ENCODE measurements at regions not wholly inside any gene's neighbourhood (a gene's known extent, or its start where the extent isn't known, plus 50 kb on each side); places are given as distances from the start of the nearest gene placed in this dataset.

GRCh38 chr4:178056996-178057395 lies 614.8 kb upstream of the AGA start:
- intact Hi-C loops (cut with micrococcal nuclease), result no loop called here
- no peak overlapping the region for H3K4me3 Mint-ChIP-seq
- DNase-seq, result no peak
- no peak overlapping the region for H3K4me3 ChIP-seq (replicated peaks in 1 of 3; ENCODE audit: low read depth in 2 of 3, low read length in 3 of 3)
- H3K4me1 Mint-ChIP-seq, result no peaks in the 10 kb centered on the region
- no peak overlapping the region for H2AFZ ChIP-seq (ENCODE audit: insufficient read depth, low read depth, low read length, poor library complexity, severe bottlenecking)
- H3K79me2 ChIP-seq (ENCODE audit: insufficient read depth, low read length), result no peaks in the 10 kb centered on the region
- TF ChIP-seq CTCF (IDR thresholded peaks at IDR 0.05), result no peak
- H3K27me3 ChIP-seq (ENCODE audit: control insufficient read depth in 2 of 2, insufficient read depth in 2 of 2, low read length in 2 of 2), result no peaks in the 10 kb centered on the region
- peaks cover 0 to 10% (median 2%) of the 10 kb centered on the region in 7 donors for H3K9me3 Mint-ChIP-seq
- no peaks in the 10 kb centered on the region for H3K36me3 Mint-ChIP-seq
- H3K9ac ChIP-seq (ENCODE audit: insufficient read depth, low read length, poor library complexity, severe bottlenecking), result no peak overlapping the region
- peaks cover 11 to 21% of the 10 kb centered on the region in 2 donors for H3K9me3 ChIP-seq (replicated peaks in 1 of 2; ENCODE audit: control insufficient read depth in 1 of 2, insufficient read depth in 1 of 2, low read length in 2 of 2)
- H3K27ac ChIP-seq (ENCODE audit: low read depth in 1 of 2, low read length in 2 of 2), result no peak overlapping the region
- no peaks in the 10 kb centered on the region for H3K36me3 ChIP-seq (replicated peaks in 1 of 2; ENCODE audit: control insufficient read depth in 1 of 2, insufficient read depth in 2 of 2, low read length in 2 of 2)
- no peaks in the 10 kb centered on the region for H4K20me1 ChIP-seq (ENCODE audit: insufficient read depth, low read length)
- no peak overlapping the region for H3K27ac Mint-ChIP-seq
- no peaks in the 10 kb centered on the region for H3K4me1 ChIP-seq (ENCODE audit: control insufficient read depth in 1 of 2, insufficient read depth in 2 of 2, low read length in 2 of 2)
- H3K27me3 Mint-ChIP-seq (ENCODE audit: low read depth in 3 of 3), result no peaks in the 10 kb centered on the region
- no peak overlapping the region for H3K4me2 ChIP-seq (replicated peaks; ENCODE audit: extremely low read depth, low read length, poor library complexity, severe bottlenecking)
- WGBS (ENCODE audit: insufficient coverage), result no CpG with 5 or more reads among the region's 1 CpG

GRCh38 chr4:178063568-178063967 lies 621.3 kb upstream of the AGA start:
- no peak overlapping the region for H2AFZ ChIP-seq (ENCODE audit: insufficient read depth, low read depth, low read length, poor library complexity, severe bottlenecking)
- Mint-ChIP-seq H3K27ac (no peak overlapping the region), H3K4me1 (no peaks in the 10 kb centered on the region), H3K9me3 (peaks cover 0 to 3% (median 0%) of the 10 kb centered on the region in 7 donors), H3K27me3 (ENCODE audit: low read depth in 3 of 3) (no peaks in the 10 kb centered on the region), H3K36me3 (no peaks in the 10 kb centered on the region), H3K4me3 (no peak overlapping the region)
- H4K20me1 ChIP-seq (ENCODE audit: insufficient read depth, low read length), result no peaks in the 10 kb centered on the region
- no peak overlapping the region for H3K4me3 ChIP-seq (replicated peaks in 1 of 3; ENCODE audit: low read depth in 2 of 3, low read length in 3 of 3)
- intact Hi-C loops (cut with micrococcal nuclease), result no loop called here
- no peaks in the 10 kb centered on the region for H3K79me2 ChIP-seq (ENCODE audit: insufficient read depth, low read length)
- H3K4me1 ChIP-seq (ENCODE audit: control insufficient read depth in 1 of 2, insufficient read depth in 2 of 2, low read length in 2 of 2), result no peaks in the 10 kb centered on the region
- DNase-seq, result no peak
- H3K9ac ChIP-seq (ENCODE audit: insufficient read depth, low read length, poor library complexity, severe bottlenecking), result no peak overlapping the region
- no peaks in the 10 kb centered on the region for H3K36me3 ChIP-seq (replicated peaks in 1 of 2; ENCODE audit: control insufficient read depth in 1 of 2, insufficient read depth in 2 of 2, low read length in 2 of 2)
- H3K27ac ChIP-seq (ENCODE audit: low read depth in 1 of 2, low read length in 2 of 2), result no peak overlapping the region
- no peaks in the 10 kb centered on the region for H3K27me3 ChIP-seq (ENCODE audit: control insufficient read depth in 2 of 2, insufficient read depth in 2 of 2, low read length in 2 of 2)
- WGBS (ENCODE audit: insufficient coverage), result no CpG with 5 or more reads among the region's 1 CpG
- no peak for TF ChIP-seq CTCF (IDR thresholded peaks at IDR 0.05)
- H3K4me2 ChIP-seq (replicated peaks; ENCODE audit: extremely low read depth, low read length, poor library complexity, severe bottlenecking), result no peak overlapping the region
- peaks cover 0 to 5% of the 10 kb centered on the region in 2 donors for H3K9me3 ChIP-seq (replicated peaks in 1 of 2; ENCODE audit: control insufficient read depth in 1 of 2, insufficient read depth in 1 of 2, low read length in 2 of 2)

Measured in CD14-positive monocyte (primary cell).